Head of caudate nucleus (tissue), 42 donors: ENCODE measurements at regions not wholly inside any gene's neighbourhood (a gene's known extent, or its start where the extent isn't known, plus 50 kb on each side); places are given as distances from the start of the nearest gene placed in this dataset.
"Not testable (repeated sequence)": the region's sequence is repeated elsewhere in the genome, so short reads cannot be mapped to it uniquely, and the experiment has no call there.

Source experiments
- DNase-seq, 42 donors: peaks; one replicate each; pipeline versions ENCODE4 v3.0.0 to v3.0.0-alpha.2; 2020 to 2021; ENCODE audit warnings: mixed read lengths in 7 of 42
- intact Hi-C: fragments of 100-400 bp; cut with DNase I; formaldehyde crosslinking; loops from one replicate; pipeline ENCODE4 v1.15.0; 2022

DNA sequence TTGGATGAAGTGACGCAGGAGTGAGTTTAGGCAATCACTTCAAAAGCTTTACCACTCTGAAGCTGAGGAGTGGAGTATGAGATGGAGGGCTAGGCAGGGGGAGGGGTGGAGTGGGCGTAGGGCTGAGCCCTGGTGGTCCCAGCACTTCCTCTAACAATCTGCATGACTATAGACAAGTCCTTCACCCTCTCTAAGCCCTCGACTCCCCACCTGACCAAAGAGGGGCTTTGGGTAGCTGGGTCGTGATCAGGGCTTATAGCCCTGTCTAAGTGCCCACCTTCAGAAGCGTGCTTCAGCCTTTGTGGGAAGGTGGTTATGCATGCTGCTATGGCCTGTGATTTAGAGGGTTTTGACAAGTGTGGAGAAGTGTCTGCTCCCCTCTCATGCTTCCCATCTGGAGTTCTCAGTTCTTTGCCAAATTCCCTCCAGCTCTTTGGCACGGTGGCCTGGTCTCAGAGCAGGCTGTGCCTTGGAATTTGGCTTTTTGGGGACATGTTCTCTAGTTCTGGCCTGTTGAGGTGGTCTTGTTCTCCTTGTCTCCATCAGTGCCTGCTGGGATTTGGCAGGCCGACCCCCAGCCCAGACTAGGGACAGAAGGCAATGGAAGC, 53.0 kb downstream of the ACTBL2 start:
- DNase-seq, result no peak
- intact Hi-C loops, result no loop called here

- intact Hi-C loops, DNase-seq: not testable (repeated sequence)
Observed at GRCh38 chr5:57429021-57429420, 53.6 kb downstream of the ACTBL2 start.

- DNase-seq, result no peak
- intact Hi-C loops, result no loop called here
Observed at GRCh38 chr5:57422993-57423392, 59.6 kb downstream of the ACTBL2 start.

- no peak for DNase-seq
- intact Hi-C loops, result no loop called here
Observed at GRCh38 chr5:57422341-57422740, 60.3 kb downstream of the ACTBL2 start.

GRCh38 chr5:57420801-57421200, 61.8 kb downstream of the ACTBL2 start:
- DNase-seq, result no peak
- intact Hi-C loops, result no loop called here

DNA sequence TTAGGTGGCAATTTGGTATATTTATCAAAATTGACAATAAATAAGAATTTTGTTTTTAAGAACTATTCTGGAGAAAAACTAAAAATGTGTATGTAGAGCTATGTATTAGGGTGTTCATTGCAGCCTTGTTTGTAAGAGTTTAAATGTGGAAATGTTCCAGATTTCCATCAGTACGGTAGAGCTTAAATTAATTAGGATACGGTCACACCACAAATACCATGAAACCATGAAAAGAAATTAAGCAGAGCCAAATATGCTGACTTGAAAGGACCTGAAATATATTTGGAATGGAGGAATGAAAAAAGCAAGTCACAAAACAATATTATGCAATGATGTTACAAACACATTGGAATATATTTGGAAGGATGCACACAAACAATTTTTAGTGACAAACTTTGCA, 64.6 kb downstream of the ACTBL2 start:
- no peak for DNase-seq
- intact Hi-C loops, result no loop called here

- no peak for DNase-seq
- intact Hi-C loops, result no loop called here
Observed at GRCh38 chr5:57417320-57417719, 65.3 kb downstream of the ACTBL2 start.

GRCh38 chr5:57416278-57416994, 66.2 kb downstream of the ACTBL2 start:
- intact Hi-C loops, result no loop called here
- DNase-seq, result no peak

DNA sequence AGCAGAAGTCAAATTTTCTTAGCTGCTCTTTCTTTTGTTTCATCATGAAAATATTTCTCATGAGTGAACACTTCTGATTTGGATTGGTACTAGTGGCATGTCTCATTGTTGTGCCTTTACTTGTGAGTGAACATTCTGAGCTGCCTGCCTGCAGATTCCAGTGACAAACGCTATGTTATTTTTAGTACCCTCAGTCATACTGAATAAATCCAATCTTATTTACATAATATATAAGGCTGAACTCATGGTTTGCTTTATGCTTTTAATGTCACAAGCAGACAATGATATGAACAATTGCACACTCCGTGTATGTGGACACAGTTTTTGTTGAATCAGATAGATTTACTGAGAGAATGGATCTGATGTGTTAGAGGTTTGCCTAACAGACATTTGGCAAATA, 67.8 kb downstream of the ACTBL2 start:
- peak in 5 of 42 donors; percentile 9 to 50 (median 17) for DNase-seq
- intact Hi-C loops, result no loop called here

GRCh38 chr5:57414191-57414590, 68.4 kb downstream of the ACTBL2 start:
- DNase-seq, result peak in 5 of 42 donors; percentile 10 to 47 (median 26)
- intact Hi-C loops, result no loop called here

- no peak for DNase-seq
- intact Hi-C loops, result no loop called here
Observed at GRCh38 chr5:57413145-57413544, 69.5 kb downstream of the ACTBL2 start.

DNA sequence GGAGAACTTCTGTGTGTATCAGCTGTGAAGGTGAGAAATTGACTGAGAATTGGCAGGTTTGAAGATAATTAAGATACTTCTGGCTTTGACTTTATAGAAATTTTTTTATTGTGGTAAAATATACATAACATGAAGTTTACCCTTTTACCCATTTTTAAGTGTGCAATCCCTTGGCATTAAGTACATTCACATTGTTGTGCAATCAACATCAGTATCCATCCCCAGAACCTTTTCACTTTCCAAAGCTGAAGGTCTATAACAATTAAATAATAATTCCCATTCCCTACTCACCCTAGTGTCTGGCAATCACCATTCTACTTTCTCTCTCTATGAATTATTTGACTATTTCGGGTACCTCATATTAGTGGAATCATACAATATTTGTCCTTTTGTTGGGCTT, 69.9 kb downstream of the ACTBL2 start:
- intact Hi-C loops, result no loop called here

GRCh38 chr5:57411982-57412381, 70.6 kb downstream of the ACTBL2 start:
- intact Hi-C loops, result no loop called here
- DNase-seq, result no peak

More for the DNA sequence above, 69.9 kb downstream of the ACTBL2 start:
- no peak for DNase-seq

- intact Hi-C loops, result no loop called here
- DNase-seq, result no peak
Observed at GRCh38 chr5:57410374-57411320, 72.0 kb downstream of the ACTBL2 start.

DNA sequence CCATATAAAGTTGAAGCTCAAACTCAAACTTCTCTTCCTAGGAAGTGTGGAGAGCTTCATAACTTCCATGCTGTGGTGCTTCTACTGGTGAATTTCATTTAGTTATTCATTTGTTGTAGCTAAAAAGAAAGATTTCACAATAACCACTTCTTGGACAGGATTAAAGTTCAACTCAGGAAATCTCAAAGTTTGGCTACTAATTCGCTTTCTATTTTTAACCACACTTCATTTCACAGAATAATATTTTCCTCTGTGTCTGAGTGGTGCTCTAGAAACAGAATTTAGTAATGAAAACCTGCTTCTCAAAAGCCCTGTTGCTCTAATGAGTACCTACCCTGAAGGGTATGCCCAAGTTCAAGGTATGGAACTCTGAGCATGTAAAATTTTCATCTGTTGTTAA, 73.9 kb downstream of the ACTBL2 start:
- no peak for DNase-seq
- intact Hi-C loops, result no loop called here

- no peak for DNase-seq
- intact Hi-C loops, result no loop called here
Observed at GRCh38 chr5:57408285-57408684, 74.3 kb downstream of the ACTBL2 start.

DNA sequence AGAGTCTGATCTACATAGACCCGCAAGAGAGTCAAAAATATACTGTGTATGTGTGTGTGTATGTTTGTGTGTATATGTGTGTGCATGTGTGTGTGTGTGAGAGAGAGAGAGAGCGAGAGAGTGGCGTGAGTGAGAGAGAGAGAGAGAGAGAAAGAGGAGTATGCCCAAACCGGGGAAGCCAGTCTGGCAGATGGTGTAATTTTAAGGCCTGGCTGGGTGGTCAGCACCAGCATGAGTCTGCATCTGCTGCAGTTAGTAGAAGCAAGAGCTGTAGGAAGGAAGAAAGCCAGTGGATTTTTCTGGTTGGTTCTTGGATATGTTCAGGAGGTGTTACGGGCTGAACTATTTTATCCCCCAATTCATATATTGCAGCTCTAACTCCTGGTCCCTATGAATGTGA, 75.2 kb downstream of the ACTBL2 start:
- DNase-seq, result no peak

GRCh38 chr5:57406641-57407040, 76.0 kb downstream of the ACTBL2 start:
- DNase-seq, result no peak
- intact Hi-C loops, result no loop called here

More for the DNA sequence above, 75.2 kb downstream of the ACTBL2 start:
- intact Hi-C loops, result no loop called here

GRCh38 chr5:57405984-57406383, 76.6 kb downstream of the ACTBL2 start:
- DNase-seq, result no peak
- intact Hi-C loops, result no loop called here

DNA sequence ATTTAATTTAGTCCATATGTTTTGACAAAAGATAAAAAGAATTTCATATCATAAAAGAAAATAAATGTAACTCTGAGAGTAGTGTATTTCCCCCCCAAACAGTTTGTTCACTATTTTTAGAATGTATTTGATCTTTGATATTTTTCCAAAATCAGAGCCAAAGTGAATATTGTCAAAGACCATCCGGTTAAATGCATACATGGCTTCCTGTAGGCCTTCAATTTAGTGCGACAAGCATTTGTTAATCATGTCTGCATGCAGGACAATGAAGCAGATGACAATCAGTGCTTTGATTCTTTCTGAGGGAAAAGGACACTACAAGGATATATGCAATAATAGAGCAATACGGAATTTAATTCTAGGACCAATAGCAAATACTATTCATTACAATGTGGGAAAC, 79.8 kb downstream of the ACTBL2 start:
- DNase-seq, result no peak
- intact Hi-C loops, result no loop called here
